ENCODE measurements at regions not wholly inside any gene's neighbourhood (a gene's known extent, or its start where the extent isn't known, plus 50 kb on each side); places are given as distances from the start of the nearest gene placed in this dataset.

- Histone ChIP-seq H3K36me3 (ENCODE audit: control insufficient read depth, insufficient read depth, low read length) (no peaks in the 10 kb centered on the region), H2BK5ac (ENCODE audit: low read depth, low read length, poor library complexity, severe bottlenecking) (no peak overlapping the region), H3K9me1 (ENCODE audit: insufficient read depth, low read length) (peaks cover 5% of the 10 kb centered on the region), H4K8ac (ENCODE audit: low read depth in 2 of 2, low read length in 2 of 2) (no peak overlapping the region), H2BK15ac (ENCODE audit: low read depth, low read length) (no peak overlapping the region), H4K91ac (ENCODE audit: insufficient read depth, low read depth, low read length) (no peak overlapping the region), H3K23ac (ENCODE audit: low read depth, low read length) (no peak overlapping the region), H4K20me1 (ENCODE audit: insufficient read depth, low read length) (peaks cover 3% of the 10 kb centered on the region; the same call in 1 of the 2 replicates), H3K4me2 (ENCODE audit: low read depth, low read length) (no peak overlapping the region), H2AK9ac (replicated peaks; ENCODE audit: low read depth, low read length, poor library complexity) (no peak overlapping the region), H4K5ac (ENCODE audit: low read depth, low read length) (no peak overlapping the region), H3K4me3 (ENCODE audit: insufficient read depth, low read depth, low read length) (no peak overlapping the region), H3K9me3 (ENCODE audit: control insufficient read depth, insufficient read depth, low read length) (no peaks in the 10 kb centered on the region), H3K4me1 (ENCODE audit: control insufficient read depth, insufficient read depth, low read length) (peaks cover 2% of the 10 kb centered on the region; the same call in 1 of the 2 replicates), H3K56ac (ENCODE audit: extremely low read depth, insufficient read depth, low read length) (no peak overlapping the region), H2AFZ (replicated peaks; ENCODE audit: low read length, poor library complexity) (no peak overlapping the region), H3K4ac (ENCODE audit: low read depth, low read length) (no peak overlapping the region), H2BK120ac (ENCODE audit: low read depth, low read length) (no peak overlapping the region), H2BK20ac (ENCODE audit: low read depth, low read length) (no peak overlapping the region), H3K27me3 (ENCODE audit: control insufficient read depth, insufficient read depth, low read length) (peaks cover 3% of the 10 kb centered on the region; the same call in 1 of the 2 replicates), H3K14ac (replicated peaks; ENCODE audit: low read depth, low read length) (no peak overlapping the region), H2AK5ac (ENCODE audit: low read depth, low read length) (no peak overlapping the region), H3K18ac (ENCODE audit: low read depth, low read length) (no peak overlapping the region), H3K79me1 (ENCODE audit: low read depth in 1 of 2, low read length in 2 of 2) (no peaks in the 10 kb centered on the region), H3K9ac (ENCODE audit: low read depth, low read length) (no peak overlapping the region), H3K27ac (ENCODE audit: insufficient read depth, low read length) (no peak overlapping the region)
- dilution Hi-C loops (cut with HindIII; ENCODE audit: low sequenced_read_pairs, unreplicated experiment): no loop called here
- in situ Hi-C loops (cut with MboI; ENCODE audit: low sequenced_read_pairs): no loop called here
- no peak for TF ChIP-seq FOS (IDR thresholded peaks at IDR 0.05; ENCODE audit: low read depth, low read length)
- no peak for TF ChIP-seq SMC3 (IDR thresholded peaks at IDR 0.05; ENCODE audit: low read depth, low read length)
- no peak for TF ChIP-seq CEBPB (IDR thresholded peaks at IDR 0.05; ENCODE audit: low read depth, low read length)
- TF ChIP-seq POLR2A (IDR thresholded peaks at IDR 0.05; ENCODE audit: low read depth, low read length): no peak
- no peak for TF ChIP-seq MXI1 (IDR thresholded peaks at IDR 0.05; ENCODE audit: borderline replicate concordance, low read depth, low read length)
- TF ChIP-seq MAFK (IDR thresholded peaks at IDR 0.05; ENCODE audit: low read depth, low read length): no peak
- DNase-seq: no peak
- intact Hi-C loops (cut with micrococcal nuclease): no loop called here
- CTCF ChIA-PET: no interaction called here
- no peak for ATAC-seq (ENCODE audit: low read depth)
- POLR2A ChIA-PET (ENCODE audit: unreplicated experiment): no interaction called here
- BruUV-seq (replicated peaks): no TSS peak
- WGBS, 2 experiments (ENCODE audit: extremely low coverage in 2 of 2, insufficient read length in 1 of 2): 82% methylated on average over 2 of the region's 4 CpGs; no CpG with 5 or more reads in 1 of the 2 experiments
Observed at GRCh38 chr13:34344816-34345215, 526.9 kb downstream of the RFC3 start.

Measured in IMR-90 (cell line).